ENCODE measurements at regions not wholly inside any gene's neighbourhood (a gene's known extent, or its start where the extent isn't known, plus 50 kb on each side); places are given as distances from the start of the nearest gene placed in this dataset.
"Not testable (repeated sequence)": the region's sequence is repeated elsewhere in the genome, so short reads cannot be mapped to it uniquely, and the experiment has no call there.

DNA sequence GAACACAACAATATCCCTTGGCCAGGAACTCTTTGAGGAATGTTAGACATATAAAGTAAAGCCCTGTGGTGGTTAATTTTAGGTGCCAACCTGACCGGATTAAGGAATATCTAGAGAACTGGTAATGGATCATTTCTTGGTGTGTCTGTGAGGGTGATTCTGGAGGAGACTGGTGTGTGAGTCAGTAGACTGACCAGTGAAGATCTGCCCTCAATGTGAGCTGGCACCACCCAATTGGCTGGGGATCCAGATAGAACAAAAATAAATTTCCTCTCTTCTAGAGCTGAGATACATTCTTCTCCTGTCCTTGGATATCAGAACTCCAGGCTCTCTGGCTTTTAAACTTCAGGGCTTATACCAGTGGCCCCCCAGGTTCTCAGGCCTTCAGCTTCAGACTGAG lies 56.2 kb upstream of the TNPO1 start:
- DNase-seq, result no peak

DNA sequence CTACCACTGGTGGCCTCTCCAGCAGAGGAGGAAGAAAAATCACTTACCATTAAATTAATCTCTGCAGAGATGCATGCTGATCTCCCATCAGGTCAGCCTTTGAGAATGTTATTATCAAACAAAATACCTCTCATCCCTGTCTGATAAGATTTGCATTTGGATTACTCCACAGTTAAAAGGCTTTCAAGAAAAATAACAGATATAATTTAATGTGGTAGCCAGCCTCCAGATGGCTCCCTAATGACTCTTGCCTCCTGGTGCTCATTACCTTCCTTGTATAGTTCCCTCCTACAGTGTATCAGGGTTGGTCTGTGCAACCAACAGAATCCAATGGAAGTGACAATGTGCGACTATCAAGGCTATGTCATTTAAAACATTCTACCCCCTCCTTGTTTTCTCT lies 63.6 kb upstream of the TNPO1 start:
- DNase-seq, result no peak

DNA sequence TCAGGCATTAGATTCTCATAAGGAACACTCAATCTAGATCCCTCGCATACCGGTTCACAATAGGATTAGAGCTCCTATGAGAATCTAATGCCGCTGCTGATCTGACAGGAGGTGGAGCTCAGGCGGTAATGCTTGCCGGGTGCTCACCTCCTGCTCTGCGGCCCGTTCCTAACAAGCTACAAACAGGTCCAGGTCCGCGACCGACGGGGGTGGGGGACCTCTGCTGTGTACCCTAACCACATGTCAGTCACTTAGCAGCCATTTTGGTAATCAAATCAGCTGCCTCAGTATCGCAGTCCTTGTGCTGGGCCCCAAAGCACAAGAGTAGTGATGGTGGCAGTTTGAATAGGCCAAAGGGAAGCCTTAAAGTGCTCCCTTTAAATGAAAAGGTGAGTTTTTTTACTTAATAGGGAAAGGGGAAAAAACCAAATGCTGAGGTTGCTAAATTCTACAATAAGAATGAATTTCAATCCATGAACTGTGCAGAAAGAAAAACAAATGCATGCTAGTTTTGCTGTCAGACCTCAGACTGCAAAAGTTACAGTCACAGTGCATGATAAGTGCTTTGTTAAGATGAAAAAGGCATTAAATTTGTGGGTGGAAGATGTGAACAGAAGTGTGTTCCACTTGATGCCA lies 67.0 kb upstream of the TNPO1 start:
- DNase-seq, result no peak

GRCh38 chr5:72747826-72748225 lies 68.6 kb upstream of the TNPO1 start:
- DNase-seq, result no peak

DNA sequence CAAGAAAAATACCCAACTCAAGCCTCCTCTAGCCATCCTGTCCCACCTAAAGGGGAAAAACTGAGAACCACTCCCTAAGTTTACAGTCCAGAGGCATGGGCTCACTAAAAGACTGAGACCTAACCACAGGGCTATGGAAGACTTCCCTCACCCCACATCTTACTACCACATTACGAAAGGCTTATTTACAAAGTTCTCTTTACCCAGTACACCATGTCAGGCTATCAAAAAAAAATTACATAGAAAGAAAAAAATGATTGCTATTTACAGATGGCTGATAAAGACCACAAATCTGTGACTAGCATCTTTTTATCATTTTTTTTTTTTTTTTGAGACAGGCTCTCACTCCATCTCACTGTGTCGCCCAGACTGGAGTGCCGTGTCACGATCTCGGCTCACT lies 69.7 kb upstream of the TNPO1 start:
- no peak for DNase-seq

- no peak for DNase-seq
These were observed 72.3 kb upstream of the TNPO1 start for GRCh38 chr5:72744136-72744535.

DNA sequence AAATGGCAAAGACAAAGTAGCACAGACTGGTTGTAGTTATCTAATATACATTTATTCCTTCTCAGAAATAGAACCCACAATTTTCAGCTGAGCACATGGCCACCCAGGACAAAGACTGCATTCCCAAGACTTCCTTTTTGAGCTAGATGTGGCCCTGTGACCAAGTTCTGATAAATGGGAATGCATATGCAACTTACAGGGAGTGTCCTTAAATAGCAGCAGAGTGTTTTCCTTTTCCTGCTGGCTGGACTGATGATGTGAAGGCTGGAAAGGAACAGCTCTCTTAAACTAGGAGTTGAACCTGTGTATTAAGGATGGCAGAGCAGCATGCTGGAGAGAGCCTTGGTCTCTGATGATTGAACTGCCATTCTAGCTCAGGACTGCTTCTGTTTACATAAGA lies 74.7 kb upstream of the TNPO1 start:
- no peak for DNase-seq

GRCh38 chr5:72733810-72734209 lies 82.7 kb upstream of the TNPO1 start:
- DNase-seq, result no peak

GRCh38 chr5:72723581-72723980 lies 92.9 kb upstream of the TNPO1 start:
- DNase-seq, result no peak

DNA sequence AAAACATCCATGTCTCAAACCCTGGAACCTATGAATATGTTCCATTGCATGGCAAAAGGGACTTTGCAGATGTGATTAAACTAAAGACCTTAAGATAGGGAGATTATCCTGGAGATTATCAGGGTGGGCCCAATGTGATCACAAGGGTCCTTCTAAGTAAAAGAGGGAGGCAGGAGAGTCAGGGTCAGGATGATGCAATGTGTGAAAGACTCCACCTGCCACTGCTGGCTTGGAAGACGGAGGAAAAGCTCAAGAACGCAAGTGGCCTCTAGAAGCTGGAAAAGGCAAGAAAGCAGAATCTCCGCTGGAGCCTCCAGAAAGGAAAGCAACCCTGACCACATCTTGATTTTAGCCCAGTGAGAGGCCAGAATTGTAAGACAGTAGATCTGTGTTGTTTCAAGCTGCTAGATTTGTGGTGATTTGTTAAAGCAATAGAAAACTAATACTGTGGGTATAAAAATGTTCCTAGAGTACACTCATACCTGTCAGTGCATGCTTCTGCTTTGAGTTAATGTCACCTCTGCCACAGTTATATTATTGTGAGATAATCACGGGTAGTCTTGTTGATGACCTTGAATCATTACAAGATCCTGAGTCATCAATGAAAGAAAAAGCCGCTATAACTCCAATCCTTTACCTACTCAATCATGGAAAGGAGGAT lies 93.5 kb upstream of the TNPO1 start:
- no peak for DNase-seq

DNA sequence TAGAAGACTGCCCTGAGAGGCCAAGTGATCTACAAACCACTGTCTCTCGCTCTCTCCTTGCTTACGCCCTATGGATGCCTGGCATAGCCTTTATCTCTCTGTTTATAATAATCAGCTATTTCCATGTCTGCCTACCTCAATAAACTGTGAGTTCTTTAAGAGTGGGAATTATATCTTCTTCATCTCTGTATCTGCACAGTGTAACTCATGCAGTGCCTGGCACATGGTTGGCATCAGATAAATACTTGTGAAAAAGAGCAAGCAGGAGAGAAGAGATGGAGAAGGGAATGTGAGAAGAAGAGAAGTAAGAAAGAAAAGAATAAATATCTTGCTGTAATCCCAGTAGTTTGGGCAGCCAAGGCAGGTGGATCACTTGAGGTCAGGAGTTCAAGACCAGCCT lies 94.6 kb upstream of the TNPO1 start:
- no peak for DNase-seq

GRCh38 chr5:72720205-72720604 lies 96.3 kb upstream of the TNPO1 start:
- DNase-seq, result no peak

GRCh38 chr5:72711351-72711750 lies 105.1 kb upstream of the TNPO1 start:
- DNase-seq, result no peak

DNA sequence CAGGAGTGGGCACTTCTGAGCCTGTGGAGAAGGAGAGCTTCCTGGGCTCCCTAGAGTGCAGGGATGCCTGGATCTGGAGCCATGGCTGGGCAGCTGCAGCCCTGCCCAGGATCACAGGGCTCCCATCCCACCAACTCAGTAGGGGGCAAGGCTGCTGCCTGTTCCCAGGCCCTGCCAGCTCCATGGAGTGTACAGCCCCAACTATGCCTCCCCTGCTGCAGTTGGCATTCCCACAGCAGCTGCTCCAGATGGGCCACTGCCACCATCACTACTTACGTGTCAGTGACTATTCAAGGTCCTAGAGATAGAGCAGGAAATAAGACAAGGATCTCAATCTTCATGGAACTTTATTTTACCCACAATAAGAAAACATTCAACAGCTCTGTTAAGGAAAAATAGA lies 107.1 kb upstream of the TNPO1 start:
- DNase-seq, result no peak

GRCh38 chr5:72705178-72705577 lies 111.3 kb upstream of the TNPO1 start:
- no peak for DNase-seq

GRCh38 chr5:72703876-72704275 lies 112.6 kb upstream of the TNPO1 start:
- DNase-seq, result no peak

DNA sequence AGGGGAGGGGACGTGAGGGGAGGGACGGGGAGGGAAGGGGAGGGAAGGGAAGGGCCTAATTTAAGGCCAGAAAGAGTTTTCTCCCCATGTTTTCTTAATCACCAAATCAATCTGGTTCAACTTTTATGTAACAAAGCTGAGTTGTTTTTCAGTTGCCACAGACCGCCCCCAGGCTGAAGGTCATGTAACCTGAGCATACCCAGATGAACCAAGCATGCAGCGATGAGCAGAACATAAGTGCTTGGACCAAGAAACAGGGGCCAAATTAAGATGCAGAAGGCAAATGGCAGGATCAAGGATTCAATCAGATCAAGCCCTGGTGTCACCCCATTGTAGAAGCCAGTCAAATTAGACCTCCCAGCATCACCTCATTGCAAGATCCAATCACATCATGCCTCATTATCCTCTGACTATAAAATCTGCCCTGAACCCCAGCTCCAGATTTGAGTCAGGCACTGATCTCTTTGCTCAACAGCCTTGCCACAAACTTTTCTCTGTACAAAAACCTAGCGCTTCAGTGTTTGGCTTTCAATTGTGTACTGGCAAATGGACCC lies 113.5 kb upstream of the TNPO1 start:
- no peak for DNase-seq

GRCh38 chr5:72702105-72702504 lies 114.4 kb upstream of the TNPO1 start:
- DNase-seq, result not testable (repeated sequence)

- DNase-seq, result no peak
These were observed 118.0 kb upstream of the TNPO1 start for GRCh38 chr5:72698481-72698880.

GRCh38 chr5:72697622-72698021 lies 118.8 kb upstream of the TNPO1 start:
- DNase-seq, result no peak

DNA sequence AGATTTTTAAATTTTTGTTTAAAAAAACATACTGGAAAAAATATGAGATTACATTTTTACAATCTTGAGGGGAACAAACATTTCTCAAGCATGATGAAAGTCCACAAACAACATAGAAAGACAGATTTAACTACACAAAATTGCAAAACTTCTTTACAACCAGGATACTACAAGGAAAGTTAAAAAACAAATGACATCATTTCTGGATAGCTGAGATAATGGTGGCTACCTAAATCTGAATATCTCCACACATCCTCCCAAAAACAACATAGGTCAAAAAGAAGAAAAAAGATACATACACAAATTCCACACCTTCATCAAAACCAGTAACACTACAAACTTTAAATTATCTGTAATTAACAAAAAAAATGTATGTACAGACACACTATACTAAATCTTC lies 120.8 kb upstream of the TNPO1 start:
- no peak for DNase-seq

- no peak for DNase-seq
These were observed 121.6 kb upstream of the TNPO1 start for GRCh38 chr5:72694856-72695255.

GRCh38 chr5:72693546-72694205 lies 122.8 kb upstream of the TNPO1 start:
- DNase-seq, result no peak

Measured in stimulated activated CD4-positive, alpha-beta T cell treated with anti-CD3 and anti-CD28 coated beads, Interleukin-12 subunit alpha, Interleukin-12 subunit beta, amount 100 ng/mL, for 4 hours (primary cell).